HG03064 (cell line): ENCODE measurements at regions not wholly inside any gene's neighbourhood (a gene's known extent, or its start where the extent isn't known, plus 50 kb on each side); places are given as distances from the start of the nearest gene placed in this dataset.

Experiments
- ATAC-seq: cut with Tn5 transposase; IDR thresholded peaks from one replicate; pipeline ENCODE4 v1.9.1; 2021; ENCODE audit warnings: low read depth; ENCODE audit not compliant: unreplicated experiment

DNA sequence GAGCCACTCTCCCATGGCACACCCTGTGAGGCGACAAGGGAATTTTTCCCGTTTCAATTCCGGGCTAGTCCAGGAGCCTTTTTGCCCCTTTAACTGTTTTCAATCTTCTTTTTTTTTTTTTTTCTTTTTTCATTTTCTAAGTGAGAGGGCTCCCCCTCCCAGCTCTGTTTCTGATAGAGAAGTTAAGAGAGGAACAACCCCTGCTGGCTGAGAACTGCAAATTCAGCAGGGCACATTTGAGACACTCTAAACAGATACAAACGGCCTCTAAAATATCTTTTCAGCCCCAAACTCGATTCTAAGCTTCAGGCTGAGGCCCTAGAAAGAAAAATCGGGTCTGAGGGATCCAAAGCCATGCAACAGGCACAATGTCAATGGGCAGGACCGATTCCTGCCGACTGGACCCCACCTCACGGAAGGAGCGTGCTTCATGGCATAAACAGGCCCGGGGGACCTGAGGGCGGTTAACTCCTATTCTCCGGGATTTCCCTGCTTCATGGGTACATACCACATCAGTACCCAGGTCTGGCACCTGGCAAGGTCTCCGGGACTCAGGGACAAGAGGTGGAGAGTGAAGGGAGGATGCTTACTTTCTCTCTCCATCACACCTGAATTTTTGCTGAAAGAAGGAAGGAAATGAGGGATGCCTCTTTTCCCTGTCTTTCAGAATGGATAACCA is 627.5 kb downstream of the BUD13 start:
- ATAC-seq: no peak

DNA sequence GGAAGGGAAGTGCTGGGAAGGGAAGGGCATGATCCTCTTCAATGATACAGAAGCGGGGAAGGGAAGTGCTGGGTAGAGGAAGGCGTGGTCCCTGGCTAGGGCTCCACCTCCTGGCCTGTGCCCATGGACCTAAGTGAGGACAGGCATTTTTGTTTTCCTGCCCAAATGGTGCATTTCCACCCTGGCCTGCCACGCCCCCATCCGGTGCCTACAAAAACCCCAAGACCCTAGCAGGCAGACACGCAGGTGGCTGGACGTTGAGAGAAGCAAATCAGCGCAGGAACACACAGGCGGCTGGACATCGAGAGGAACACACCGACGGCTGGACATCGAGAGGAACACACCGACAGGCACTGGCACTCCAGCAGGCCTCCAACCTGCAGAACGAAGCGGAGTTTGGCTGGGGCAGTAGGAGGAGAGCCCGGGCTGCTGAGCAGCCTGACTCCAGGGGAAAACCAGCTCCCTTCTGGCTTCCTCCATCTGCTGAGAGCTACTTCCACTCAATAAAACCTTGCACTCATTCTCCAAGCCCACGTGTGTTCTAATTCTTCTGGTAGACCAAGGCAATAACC is 628.3 kb downstream of the BUD13 start:
- ATAC-seq: no peak

GRCh38 chr11:116138280-116138679 is 634.1 kb upstream of the CADM1 start:
- ATAC-seq: no peak

- ATAC-seq: no peak
Observed at GRCh38 chr11:116137753-116138152, 633.5 kb upstream of the CADM1 start.

- no peak for ATAC-seq
Observed at GRCh38 chr11:116136987-116137674, 632.9 kb upstream of the CADM1 start.

DNA sequence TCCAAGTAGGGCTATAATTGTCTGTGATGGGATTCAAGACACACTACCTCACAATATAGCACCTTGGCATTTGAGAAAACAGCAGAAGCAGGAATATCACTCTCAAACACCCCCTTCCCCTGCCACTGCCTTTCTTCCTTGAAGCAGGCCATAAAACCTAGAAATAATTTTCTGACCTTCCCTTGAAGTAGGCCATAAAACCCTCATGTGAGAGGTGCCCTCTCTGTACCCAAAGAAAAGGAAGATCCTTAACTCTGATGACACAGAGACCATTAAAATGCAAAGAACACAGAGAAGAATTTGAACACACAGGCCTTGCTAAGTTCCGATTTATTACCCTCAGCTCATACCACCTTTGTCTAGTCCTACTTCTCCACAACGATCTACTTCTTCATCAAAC is 631.7 kb upstream of the CADM1 start:
- no peak for ATAC-seq

DNA sequence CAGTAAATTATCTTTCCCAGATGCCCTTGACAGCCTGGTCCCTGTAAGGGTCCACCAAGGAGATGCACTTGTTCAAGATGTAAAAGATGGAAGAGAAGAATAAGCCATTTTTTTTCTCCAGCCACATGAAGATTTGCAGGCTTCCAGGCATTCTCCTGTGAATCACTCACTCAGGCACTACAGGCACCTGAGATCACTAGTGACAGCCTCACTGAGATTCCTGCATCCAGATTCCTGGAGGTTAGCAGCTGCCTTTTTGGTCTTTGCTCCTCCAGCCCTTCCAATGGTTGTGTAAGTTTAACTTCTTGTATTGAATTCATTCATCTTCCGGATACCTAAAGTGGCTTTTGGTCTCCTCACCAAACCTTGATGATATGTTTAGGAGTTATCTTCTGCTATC is 630.2 kb upstream of the CADM1 start:
- ATAC-seq: no peak

DNA sequence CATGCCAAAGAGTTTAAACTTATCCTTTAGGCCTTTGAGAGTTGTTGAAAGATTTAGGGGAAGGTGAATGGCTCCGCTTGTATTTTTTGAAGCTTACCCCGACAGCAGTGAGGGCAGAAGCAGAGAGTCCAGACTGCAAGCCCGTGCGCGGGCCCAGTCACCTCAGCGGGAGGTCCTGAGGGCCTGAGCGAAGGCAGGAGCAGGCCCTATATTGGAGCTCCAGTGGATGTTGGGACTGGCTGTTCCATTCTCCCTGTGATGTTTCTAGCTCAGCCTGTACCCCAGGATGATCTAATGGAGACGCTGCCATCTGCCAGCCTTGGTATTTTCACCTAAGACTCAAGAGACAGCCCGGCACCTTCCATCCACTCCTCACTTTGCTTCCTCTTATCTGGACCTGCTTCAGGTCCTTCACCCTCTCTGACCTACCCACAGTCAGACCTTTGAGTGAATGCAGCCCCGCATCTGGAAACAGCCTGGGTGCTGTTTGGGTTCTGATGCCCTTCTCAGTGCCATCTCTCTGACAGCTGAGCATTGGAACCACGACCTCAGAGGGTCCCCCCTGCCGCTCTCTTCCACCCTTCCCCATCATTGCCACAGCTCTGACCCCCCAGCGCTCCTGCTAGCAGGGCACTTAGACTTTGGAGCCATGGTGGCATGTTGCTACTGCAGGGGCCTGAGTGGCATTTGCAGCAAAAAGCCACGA is 628.2 kb upstream of the CADM1 start:
- no peak for ATAC-seq

GRCh38 chr11:116130122-116130521 is 625.9 kb upstream of the CADM1 start:
- no peak for ATAC-seq

DNA sequence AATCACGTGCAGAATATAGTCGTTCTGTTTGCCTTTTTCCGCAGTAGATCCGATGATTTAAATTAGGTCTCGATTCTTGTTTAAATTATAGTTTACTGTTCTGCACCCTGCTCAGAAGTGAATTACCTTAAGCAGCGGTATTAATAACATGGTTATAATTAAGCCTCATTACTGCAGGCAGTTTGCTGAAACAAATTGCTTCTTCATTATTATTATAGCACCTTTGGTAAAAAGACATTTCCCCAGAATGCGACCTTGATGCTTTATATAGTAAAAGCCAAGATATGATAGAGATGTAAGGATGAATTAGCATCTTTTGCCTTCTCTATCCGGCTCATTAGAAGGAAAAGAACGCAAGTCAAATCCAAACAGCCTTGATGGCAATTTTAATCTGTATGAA is 625.2 kb upstream of the CADM1 start:
- no peak for ATAC-seq

DNA sequence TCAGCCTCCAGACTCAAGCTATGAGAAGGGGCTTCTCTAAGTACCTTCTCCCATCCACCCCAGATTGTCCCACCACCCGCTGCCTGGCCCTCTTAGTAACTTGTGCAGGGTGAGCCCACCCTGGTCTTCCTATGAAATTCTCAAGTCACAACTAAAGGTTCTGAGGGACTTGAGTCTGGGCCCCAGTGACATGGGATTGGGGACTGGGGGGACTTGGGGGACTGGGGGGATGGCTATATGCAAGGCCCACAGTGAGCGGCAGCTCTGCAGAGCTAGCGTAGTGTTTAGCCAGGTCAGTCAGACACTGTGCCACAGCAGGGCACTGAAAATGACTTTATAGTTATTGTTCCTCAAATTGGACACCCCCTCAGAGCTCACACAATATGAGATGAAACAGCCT is 622.3 kb upstream of the CADM1 start:
- no peak for ATAC-seq

DNA sequence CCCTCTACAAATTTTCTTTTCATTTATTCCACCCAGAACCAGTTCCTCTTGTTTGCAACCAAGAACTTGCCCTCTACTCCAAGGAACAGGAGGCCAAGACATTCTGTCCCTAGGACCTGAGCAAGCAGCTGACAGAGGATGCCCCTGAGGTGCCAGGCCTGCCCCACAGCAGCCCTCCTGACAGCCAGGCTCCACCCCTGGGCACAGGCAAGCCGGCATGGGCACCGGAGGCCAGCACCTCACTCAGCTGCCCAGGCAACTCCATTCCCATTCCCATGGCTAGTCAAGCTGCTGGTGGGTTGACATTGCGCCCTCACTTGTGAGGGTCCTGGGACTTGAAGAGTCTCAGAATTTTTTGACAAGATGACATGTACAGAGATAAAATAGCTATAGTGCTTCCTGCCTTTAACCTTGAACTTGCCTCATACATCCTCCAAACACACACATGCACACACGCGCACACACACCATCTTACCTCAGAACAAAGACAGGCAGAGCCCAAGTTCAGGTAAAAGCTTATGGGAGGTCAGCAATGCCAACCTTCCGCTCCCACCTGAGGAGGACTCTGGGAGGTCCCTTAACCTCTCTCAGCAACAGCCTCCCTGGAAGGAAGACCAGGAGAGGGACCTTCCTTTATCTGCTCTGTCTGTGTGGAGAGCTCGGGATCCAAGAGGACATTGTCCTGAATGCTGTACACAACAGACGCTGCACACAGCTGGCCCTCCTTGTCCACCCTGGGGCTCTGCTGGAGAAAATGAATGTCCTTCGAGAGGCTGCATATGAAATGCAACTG is 620.9 kb upstream of the CADM1 start:
- ATAC-seq: no peak

DNA sequence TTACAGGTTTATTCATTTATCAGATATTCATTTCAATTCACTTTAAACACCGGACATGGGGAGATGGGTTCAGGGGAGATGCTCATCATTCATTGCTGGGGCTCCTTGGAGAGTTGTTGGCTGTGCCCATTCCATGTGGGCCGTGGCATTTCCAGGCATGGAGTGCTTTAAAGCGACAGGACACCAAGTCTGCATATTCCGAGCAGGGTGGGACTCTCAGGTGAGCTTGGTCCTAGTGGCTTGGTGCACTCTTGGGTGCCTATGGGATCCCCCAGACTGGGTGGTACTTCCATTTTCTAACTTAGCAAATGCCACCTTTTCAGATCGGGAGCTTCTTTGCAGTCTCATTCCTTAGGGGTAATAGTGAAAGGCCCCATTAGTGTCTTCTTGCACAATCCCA is 619.5 kb upstream of the CADM1 start:
- no peak for ATAC-seq

- ATAC-seq: no peak
Observed at GRCh38 chr11:116122697-116123472, 618.7 kb upstream of the CADM1 start.

- no peak for ATAC-seq
Observed at GRCh38 chr11:116119158-116119557, 614.9 kb upstream of the CADM1 start.

- ATAC-seq: no peak
Observed at GRCh38 chr11:116118138-116118470, 613.9 kb upstream of the CADM1 start.

GRCh38 chr11:116117331-116118137 is 613.3 kb upstream of the CADM1 start:
- no peak for ATAC-seq

- no peak for ATAC-seq
Observed at GRCh38 chr11:116115801-116116200, 611.6 kb upstream of the CADM1 start.

DNA sequence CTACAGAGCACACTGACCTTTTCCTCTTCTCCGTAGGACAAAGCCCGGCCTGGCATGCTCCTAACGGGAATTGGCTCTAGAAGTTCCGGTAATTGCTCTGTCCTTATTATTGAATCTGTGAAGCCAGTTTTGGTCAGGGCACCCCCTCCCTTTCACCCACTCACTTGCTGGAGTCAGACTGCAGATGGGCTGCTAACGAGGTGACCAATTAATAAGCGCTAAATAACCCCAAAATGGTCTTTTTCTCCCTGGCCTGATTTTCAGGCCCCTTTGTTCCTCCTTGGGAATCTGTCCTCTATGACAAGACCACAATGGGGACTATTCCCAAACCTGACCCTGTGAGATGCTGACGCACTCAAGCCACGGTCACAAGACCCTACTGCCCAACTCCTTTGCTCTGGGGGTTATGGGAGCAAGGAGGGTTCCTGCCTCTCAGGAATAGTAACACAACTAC is 610.0 kb upstream of the CADM1 start:
- ATAC-seq: no peak
